IMR-90 (cell line): ENCODE measurements at regions not wholly inside any gene's neighbourhood (a gene's known extent, or its start where the extent isn't known, plus 50 kb on each side); places are given as distances from the start of the nearest gene placed in this dataset.
A peak's percentile ranks its signal among the peaks of the same experiment; 100 is the strongest.

Experiments
- ATAC-seq: fragments of 200-7000 bp; cut with Tn5 transposase; 2 replicates; pipeline ENCODE4 v1.9.1; 2020; ENCODE audit warnings: low read depth, mild to moderate bottlenecking, moderate library complexity
- BruUV-seq: library from RNA; stranded (reverse); fragments of 400-500 nt; replicated peaks from 2 replicates; lab custom pipeline; 2021; lab: Mats Ljungman, UMichigan
- CTCF ChIA-PET: fragments of 300-600 bp; formaldehyde crosslinking; extraction: SDS; loops from one replicate; lab custom pipeline; 2021; ENCODE audit warnings: antibody characterized with exemption; lab: Yijun Ruan, JAX
- POLR2A ChIA-PET: fragments of 300-600 bp; sonication (Branson Sonifier 250); formaldehyde crosslinking; loops from one replicate; lab custom pipeline; 2022; ENCODE audit warnings: antibody characterized with exemption; ENCODE audit not compliant: unreplicated experiment; lab: Charles Lee
- DNase-seq: peaks from one replicate; pipeline ENCODE4 v3.0.0; 2013
- H2AFZ ChIP-seq: replicated peaks from 2 replicates; pipeline ENCODE3; 2013; ENCODE audit warnings: low read length, mild to moderate bottlenecking; ENCODE audit not compliant: poor library complexity
- H2AK5ac ChIP-seq: 2 replicates; pipeline ENCODE4 v1.6.1; 2013; ENCODE audit warnings: low read depth, low read length, inconsistent platforms
- H2AK9ac ChIP-seq: replicated peaks from 2 replicates; pipeline ENCODE3; 2013; ENCODE audit warnings: mild to moderate bottlenecking, low read depth, low read length, moderate library complexity; ENCODE audit not compliant: poor library complexity
- H2BK120ac ChIP-seq: 2 replicates; pipeline ENCODE4 v1.6.1; 2013; ENCODE audit warnings: low read depth, low read length, inconsistent platforms
- H2BK15ac ChIP-seq: 3 replicates; pipeline ENCODE4 v1.6.1; 2013; ENCODE audit warnings: low read depth, low read length, inconsistent platforms
- H2BK20ac ChIP-seq: 2 replicates; pipeline ENCODE4 v1.6.1; 2013; ENCODE audit warnings: low read depth, mild to moderate bottlenecking, inconsistent platforms, low read length, moderate library complexity
- H2BK5ac ChIP-seq: 2 replicates; pipeline ENCODE4 v1.6.1; 2013; ENCODE audit warnings: mild to moderate bottlenecking, low read depth, low read length, inconsistent platforms; ENCODE audit not compliant: poor library complexity, severe bottlenecking
- H3K14ac ChIP-seq: replicated peaks from 2 replicates; pipeline ENCODE4 v1.6.1; 2013; ENCODE audit warnings: low read depth, low read length, inconsistent platforms
- H3K18ac ChIP-seq: 2 replicates; pipeline ENCODE4 v1.6.1; 2013; ENCODE audit warnings: low read depth, low read length, control low read depth
- H3K23ac ChIP-seq: 2 replicates; pipeline ENCODE4 v1.6.1; 2013; ENCODE audit warnings: low read depth, low read length, inconsistent platforms
- H3K27ac ChIP-seq: 2 replicates; pipeline ENCODE4 v1.5.1; 2013; ENCODE audit warnings: mild to moderate bottlenecking, control low read depth, low read length; ENCODE audit not compliant: insufficient read depth
- H3K27me3 ChIP-seq: 2 replicates; pipeline ENCODE4 v1.6.1; 2013; ENCODE audit warnings: low read length; ENCODE audit not compliant: control insufficient read depth, insufficient read depth
- H3K36me3 ChIP-seq: 2 replicates; pipeline ENCODE4 v1.6.1; 2013; ENCODE audit warnings: low read length, mixed read lengths; ENCODE audit not compliant: control insufficient read depth, insufficient read depth
- H3K4ac ChIP-seq: 2 replicates; pipeline ENCODE4 v1.6.1; 2013; ENCODE audit warnings: low read depth, low read length, inconsistent platforms
- H3K4me1 ChIP-seq: 2 replicates; pipeline ENCODE4 v1.6.1; 2013; ENCODE audit warnings: low read length, mixed read lengths; ENCODE audit not compliant: control insufficient read depth, insufficient read depth
- H3K4me2 ChIP-seq: 2 replicates; pipeline ENCODE4 v1.6.1; 2013; ENCODE audit warnings: low read depth, mild to moderate bottlenecking, control low read depth, low read length, moderate library complexity
- H3K4me3 ChIP-seq: 2 replicates; pipeline ENCODE4 v1.5.1; 2013; ENCODE audit warnings: low read depth, mild to moderate bottlenecking, control low read depth, low read length, moderate library complexity; ENCODE audit not compliant: insufficient read depth
- H3K56ac ChIP-seq: 2 replicates; pipeline ENCODE4 v1.6.1; 2013; ENCODE audit warnings: low read length, inconsistent platforms; ENCODE audit not compliant: insufficient read depth; ENCODE audit errors: extremely low read depth
- H3K79me1 ChIP-seq, 2 experiments: 2 replicates each; pipeline ENCODE4 v1.6.1; 2013; ENCODE audit warnings: low read length in 2 of 2, inconsistent platforms in 1 of 2, low read depth in 1 of 2
- H3K9ac ChIP-seq: 2 replicates; pipeline ENCODE4 v1.6.1; 2013; ENCODE audit warnings: low read depth, low read length, control low read depth
- H3K9me1 ChIP-seq: 2 replicates; pipeline ENCODE4 v1.6.1; 2013; ENCODE audit warnings: low read length, inconsistent platforms; ENCODE audit not compliant: insufficient read depth
- H3K9me3 ChIP-seq: 2 replicates; pipeline ENCODE4 v1.6.1; 2013; ENCODE audit warnings: low read length; ENCODE audit not compliant: control insufficient read depth, insufficient read depth
- H4K20me1 ChIP-seq: 2 replicates; pipeline ENCODE4 v1.6.1; 2013; ENCODE audit warnings: low read length, inconsistent platforms; ENCODE audit not compliant: insufficient read depth
- H4K5ac ChIP-seq: 2 replicates; pipeline ENCODE4 v1.6.1; 2013; ENCODE audit warnings: mild to moderate bottlenecking, low read depth, low read length, control low read depth
- H4K8ac ChIP-seq, 2 experiments: 2 replicates each; pipeline ENCODE4 v1.6.1; 2013; ENCODE audit warnings: low read depth in 2 of 2, low read length in 2 of 2, control low read depth in 1 of 2, inconsistent platforms in 1 of 2
- H4K91ac ChIP-seq: 2 replicates; pipeline ENCODE4 v1.6.1; 2013; ENCODE audit warnings: low read depth, low read length, inconsistent platforms; ENCODE audit not compliant: insufficient read depth
- BHLHE40 ChIP-seq: fragments of 150-350 bp; IDR thresholded peaks from 2 replicates; pipeline ENCODE4 v1.6.1; 2016; ENCODE audit warnings: mild to moderate bottlenecking, low read depth, low read length
- CEBPB ChIP-seq: IDR thresholded peaks from 2 replicates; pipeline ENCODE4 v1.6.1; 2012; ENCODE audit warnings: low read depth, low read length, improper control_type of control experiment
- CTCF ChIP-seq: conservative IDR thresholded peaks from 2 replicates; pipeline ENCODE4 v1.5.1; 2012; ENCODE audit warnings: mild to moderate bottlenecking, low read depth, low read length, improper control_type of control experiment
- ELK1 ChIP-seq: fragments of 150-350 bp; IDR thresholded peaks from 2 replicates; pipeline ENCODE4 v1.6.1; 2016; ENCODE audit warnings: low read depth, mild to moderate bottlenecking, low read length, moderate library complexity, borderline replicate concordance
- FOS ChIP-seq: fragments of 150-350 bp; IDR thresholded peaks from 2 replicates; pipeline ENCODE4 v1.6.1; 2016; ENCODE audit warnings: low read depth, low read length
- MAFK ChIP-seq: IDR thresholded peaks from 2 replicates; pipeline ENCODE4 v1.6.1; 2012; ENCODE audit warnings: low read depth, low read length, improper control_type of control experiment
- MAZ ChIP-seq: IDR thresholded peaks from 2 replicates; pipeline ENCODE4 v1.6.1; 2012; ENCODE audit warnings: low read depth, mild to moderate bottlenecking, low read length, improper control_type of control experiment, moderate library complexity, borderline replicate concordance
- MXI1 ChIP-seq: IDR thresholded peaks from 2 replicates; pipeline ENCODE4 v1.6.1; 2012; ENCODE audit warnings: low read depth, mild to moderate bottlenecking, low read length, moderate library complexity, borderline replicate concordance
- POLR2A ChIP-seq: IDR thresholded peaks from 2 replicates; pipeline ENCODE4 v1.6.1; 2012; ENCODE audit warnings: mild to moderate bottlenecking, low read depth, low read length
- RCOR1 ChIP-seq: IDR thresholded peaks from 2 replicates; pipeline ENCODE4 v1.6.1; 2012; ENCODE audit warnings: mild to moderate bottlenecking, low read length, improper control_type of control experiment; ENCODE audit not compliant: insufficient replicate concordance
- SMC3 ChIP-seq: fragments of 150-350 bp; IDR thresholded peaks from 2 replicates; pipeline ENCODE4 v1.6.1; 2016; ENCODE audit warnings: low read depth, mild to moderate bottlenecking, antibody characterized with exemption, low read length, moderate library complexity
- WGBS, 2 experiments: methylation state at CpG; one replicate each; pipeline versions ENCODE4 v1.1.5 to v1.1.7; 2013; ENCODE audit warnings: missing lambda C conversion rate in 2 of 2; ENCODE audit not compliant: insufficient read length in 1 of 2; ENCODE audit errors: extremely low coverage in 2 of 2; 5-methylcytosine and 5-hydroxymethylcytosine counted together
- dilution Hi-C: fragments of 300-500 bp; cut with HindIII; formaldehyde crosslinking; loops from one replicate; pipeline ENCODE4 v1.14.3; 2018; ENCODE audit warnings: low sequenced_read_pairs; ENCODE audit not compliant: unreplicated experiment
- in situ Hi-C: fragments of 300-500 bp; cut with MboI; formaldehyde crosslinking; loops from 3 replicates; pipeline ENCODE4 v1.14.3; 2019; ENCODE audit warnings: low sequenced_read_pairs, inconsistent platforms, mixed read lengths
- intact Hi-C: fragments of 100-400 bp; cut with micrococcal nuclease; formaldehyde crosslinking; loops from 2 replicates; pipeline ENCODE4 v1.10.0; 2022

GRCh38 chr1:234911787-234912186 is 216.8 kb downstream of the TOMM20 start:
- ATAC-seq (no peak), DNase-seq (no peak)
- Histone ChIP-seq H4K8ac (no peak overlapping the region), H3K36me3 (no peaks in the 10 kb centered on the region), H3K4ac (no peak overlapping the region), H3K4me3 (no peak overlapping the region), H3K9ac (no peak overlapping the region), H3K4me2 (no peak overlapping the region), H3K9me3 (no peaks in the 10 kb centered on the region), H3K9me1 (peaks cover 7% of the 10 kb centered on the region; the same call in 1 of the 2 replicates), H3K4me1 (peaks cover 8% of the 10 kb centered on the region; the same call in 1 of the 2 replicates), H2BK20ac (0 out of 2 replicates have a peak overlapping the region, but pooled peaks have one; percentile 36), H3K23ac (no peak overlapping the region), H3K27me3 (no peaks in the 10 kb centered on the region), H3K18ac (no peak overlapping the region), H2BK5ac (no peak overlapping the region), H3K27ac (no peak overlapping the region), H3K14ac (no peak overlapping the region), H3K56ac (no peak overlapping the region), H4K91ac (no peak overlapping the region), H2AK5ac (peak overlapping the region; percentile 25), H2BK120ac (no peak overlapping the region), H2BK15ac (0 out of 3 replicates have a peak overlapping the region, but pooled peaks have one; percentile 9), H3K79me1 (no peaks in the 10 kb centered on the region), H4K20me1 (no peaks in the 10 kb centered on the region), H2AFZ (no peak overlapping the region), H2AK9ac (no peak overlapping the region), H4K5ac (no peak overlapping the region)
- no CpG with 5 or more reads among the region's 8 CpGs for WGBS, 2 experiments
- POLR2A ChIA-PET: no interaction called here
- TF ChIP-seq POLR2A (no peak), MAFK (no peak), RCOR1 (no peak), CTCF (no peak), SMC3 (no peak), MXI1 (no peak), MAZ (no peak), BHLHE40 (no peak), ELK1 (no peak), FOS (no peak), CEBPB (no peak)
- intact Hi-C loops: no loop called here
- dilution Hi-C loops: no loop called here
- CTCF ChIA-PET: no interaction called here
- in situ Hi-C loops: no loop called here
- BruUV-seq: no TSS peak
